HepG2 (cell line): ENCODE measurements at regions not wholly inside any gene's neighbourhood (a gene's known extent, or its start where the extent isn't known, plus 50 kb on each side); places are given as distances from the start of the nearest gene placed in this dataset.

Source experiments
- ATAC-seq: fragments of 200-7000 bp; cut with Tn5 transposase; 3 replicates; pipeline ENCODE4 v1.9.1; 2020; ENCODE audit warnings: mild to moderate bottlenecking, moderate library complexity
- BruUV-seq: library from RNA; stranded (reverse); fragments of 400-500 nt; replicated peaks from 2 replicates; lab custom pipeline; 2021; lab: Mats Ljungman, UMichigan
- CTCF ChIA-PET: fragments of 300-600 bp; formaldehyde crosslinking; extraction: SDS; loops from one replicate; lab custom pipeline; 2021; ENCODE audit warnings: low total read pairs, inconsistent platforms, low intra/inter-chr PET ratio; lab: Yijun Ruan, JAX
- POLR2A ChIA-PET: fragments of 350-600 bp; sonication (Branson Sonifier 250); formaldehyde crosslinking; loops from one replicate; lab custom pipeline; 2020; ENCODE audit warnings: antibody characterized with exemption, inconsistent platforms; lab: Yijun Ruan, JAX
- DNase-seq: peaks from one replicate; pipeline ENCODE4 v3.0.0-alpha.2; 2015; ENCODE audit warnings: low spot score
- FAIRE-seq: peaks from 3 replicates; lab custom pipeline; 2011; peaks lifted over from hg19 to GRCh38; lab: Jason Lieb, UNC
- H2AFZ ChIP-seq: one replicate; pipeline ENCODE4 v1.6.1; 2011; ENCODE audit warnings: low read length, inconsistent platforms
- H3K27ac ChIP-seq: fragments of 300-600 bp; 3 replicates; pipeline ENCODE4 v1.8.0; 2011; ENCODE audit warnings: mixed run types, mild to moderate bottlenecking, mixed read lengths, low read length, inconsistent platforms; ENCODE audit not compliant: insufficient read depth; ENCODE audit errors: extremely low read length
- H3K27me3 ChIP-seq, 2 experiments: fragments of 200-600 bp in 1 of 2; 2 replicates in 1 of 2; 3 replicates in 1 of 2; pipeline versions ENCODE4 v1.6.0 to v1.8.0; 2011; ENCODE audit warnings: low read length in 2 of 2, mild to moderate bottlenecking in 2 of 2, moderate library complexity in 2 of 2, inconsistent platforms in 1 of 2; ENCODE audit not compliant: insufficient read depth in 2 of 2, control insufficient read depth in 1 of 2
- H3K36me3 ChIP-seq, 2 experiments: fragments of 200-600 bp in 1 of 2; replicated peaks in 1 of 2; 2 replicates in 1 of 2; 3 replicates in 1 of 2; pipeline versions ENCODE4 v1.5.1 to v1.8.0; 2011; ENCODE audit warnings: low read length in 2 of 2, inconsistent platforms in 1 of 2; ENCODE audit not compliant: insufficient read depth in 2 of 2, control insufficient read depth in 1 of 2
- H3K4me1 ChIP-seq: 2 replicates; pipeline ENCODE4 v1.5.1; 2012; ENCODE audit warnings: low read length, inconsistent platforms; ENCODE audit not compliant: insufficient read depth
- H3K4me2 ChIP-seq: 2 replicates; pipeline ENCODE4 v1.6.0; 2011; ENCODE audit warnings: low read depth, low read length, inconsistent platforms
- H3K4me3 ChIP-seq, 3 experiments: fragments of 200-600 bp in 1 of 3; sonication (generic), shearing (Covaris generic) in 1 of 3; replicated peaks in 1 of 3; 2 replicates each; pipeline ENCODE4 v1.5.1; 2011 to 2016; ENCODE audit warnings: low read length in 3 of 3, inconsistent platforms in 2 of 3, low read depth in 2 of 3, mild to moderate bottlenecking in 2 of 3, control low read depth in 1 of 3, mixed read lengths in 1 of 3; ENCODE audit not compliant: insufficient read depth in 1 of 3
- H3K79me2 ChIP-seq: one replicate; pipeline ENCODE4 v1.6.1; 2011; ENCODE audit warnings: low read length, inconsistent platforms; ENCODE audit not compliant: insufficient read depth
- H3K9ac ChIP-seq: 2 replicates; pipeline ENCODE4 v1.6.0; 2011; ENCODE audit warnings: mild to moderate bottlenecking, low read depth, low read length, inconsistent platforms; ENCODE audit not compliant: insufficient read depth
- H3K9me3 ChIP-seq: 2 replicates; pipeline ENCODE4 v1.5.1; 2012; ENCODE audit warnings: mild to moderate bottlenecking, low read length
- H4K20me1 ChIP-seq: 2 replicates; pipeline ENCODE4 v1.6.0; 2011; ENCODE audit warnings: inconsistent platforms, mild to moderate bottlenecking, low read length, moderate library complexity; ENCODE audit not compliant: insufficient read depth
- GRHL1 ChIP-seq: sonication (generic); formaldehyde crosslinking; conservative IDR thresholded peaks from 2 replicates; pipeline ENCODE4 v1.8.0; 2022; ENCODE audit warnings: missing genetic modification reagents
- JUN ChIP-seq: sonication (generic); formaldehyde crosslinking; IDR thresholded peaks from 2 replicates; pipeline ENCODE4 v1.4.0; 2020; ENCODE audit warnings: mild to moderate bottlenecking, missing genetic modification reagents
- MAFK ChIP-seq, 2 experiments: IDR thresholded peaks in 1 of 2; conservative IDR thresholded peaks in 1 of 2; 2 replicates each; pipeline ENCODE4 v1.6.1; 2011; ENCODE audit warnings: improper control_type of control experiment in 2 of 2, low read length in 2 of 2
- ZFP36 ChIP-seq: fragments of 150-350 bp; IDR thresholded peaks from 2 replicates; pipeline ENCODE4 v1.6.1; 2018; ENCODE audit warnings: borderline replicate concordance, low read length, low read depth; ENCODE audit not compliant: partially characterized antibody
- ZFP37 ChIP-seq: sonication (generic); formaldehyde crosslinking; IDR thresholded peaks from 2 replicates; pipeline ENCODE4 v1.4.0; 2020; ENCODE audit warnings: missing genetic modification reagents, borderline replicate concordance
- ZNF546 ChIP-seq: sonication (generic); formaldehyde crosslinking; conservative IDR thresholded peaks from 2 replicates; pipeline ENCODE4 v1.8.1; 2023; ENCODE audit warnings: mild to moderate bottlenecking, missing genetic modification reagents
- ZNF552 ChIP-seq: sonication (generic); formaldehyde crosslinking; IDR thresholded peaks from 2 replicates; pipeline ENCODE4 v1.9.0; 2022; ENCODE audit warnings: missing genetic modification reagents, mild to moderate bottlenecking, borderline replicate concordance
- ZSCAN30 ChIP-seq: sonication (generic); formaldehyde crosslinking; IDR thresholded peaks from 2 replicates; pipeline ENCODE4 v1.5.0; 2020; ENCODE audit warnings: mild to moderate bottlenecking, missing genetic modification reagents
- WGBS: methylation state at CpG from one replicate; pipeline ENCODE4 v1.1.6; 2017; ENCODE audit warnings: low lambda C conversion rate; 5-methylcytosine and 5-hydroxymethylcytosine counted together
- in situ Hi-C: cut with HindIII; loops from 2 replicates; pipeline ENCODE4 v1.10.0; 2017; ENCODE audit warnings: low pct_unique_long_range_greater_than_20kb; ENCODE audit not compliant: extremely low pct_ligation_motif_present
- intact Hi-C: fragments of 100-400 bp; cut with micrococcal nuclease; formaldehyde crosslinking; loops from one replicate; pipeline ENCODE4 v1.10.0; 2022; ENCODE audit not compliant: unreplicated experiment

DNA sequence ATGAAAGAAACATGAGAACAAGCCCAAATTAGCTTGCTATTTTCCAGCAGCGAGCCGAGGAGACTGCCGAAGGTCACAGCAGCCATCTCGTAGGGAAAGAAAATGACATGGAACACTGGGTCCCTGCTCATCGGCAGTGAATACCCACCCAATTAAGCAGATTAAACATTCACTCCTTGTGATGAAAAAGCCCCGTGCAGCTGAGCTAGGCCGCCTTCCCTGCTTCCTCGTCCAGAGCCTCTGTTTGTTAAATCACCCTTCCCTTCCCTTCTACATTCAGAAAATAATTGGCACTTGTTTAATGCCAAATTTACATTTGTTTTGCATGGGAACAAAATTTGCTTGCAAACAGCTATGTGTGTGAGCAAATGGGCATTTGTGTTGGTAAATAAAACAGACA lies 342.5 kb downstream of the RMST start (continued):
- TF ChIP-seq ZFP36 (no peak), GRHL1 (CRISPR knock-in tag) (no peak), ZNF546 (CRISPR knock-in tag) (no peak), ZSCAN30 (CRISPR knock-in tag) (no peak), ZFP37 (CRISPR knock-in tag) (no peak)

- FAIRE-seq (no peak), ATAC-seq (no peak), DNase-seq (no peak)
- no peak overlapping the region for H3K4me3 ChIP-seq
- H3K4me2 ChIP-seq: no peak overlapping the region
- no peaks in the 10 kb centered on the region for H3K4me1 ChIP-seq
- H3K27me3 ChIP-seq: no peaks in the 10 kb centered on the region
- POLR2A ChIA-PET: no interaction called here
- no peaks in the 10 kb centered on the region for H3K9me3 ChIP-seq
- intact Hi-C loops: no loop called here
- no peaks in the 10 kb centered on the region for H3K79me2 ChIP-seq
- BruUV-seq: no TSS peak
- H3K36me3 ChIP-seq: no peaks in the 10 kb centered on the region; a peak in 1 of 5 replicates
- no peak overlapping the region for H3K9ac ChIP-seq
- no peak overlapping the region for H3K27ac ChIP-seq
- CTCF ChIA-PET: no interaction called here
- no peak overlapping the region for H2AFZ ChIP-seq
- no peaks in the 10 kb centered on the region for H4K20me1 ChIP-seq
- peak in 1 of 2 experiments; percentile 54; a peak in 2 of 4 replicates for TF ChIP-seq MAFK (conservative IDR thresholded peaks at IDR 0.05 in 1 of 2, IDR thresholded peaks at IDR 0.05 in 1 of 2; ENCODE audit: low read length in 2 of 2)
- no peak for TF ChIP-seq JUN (CRISPR knock-in tag)
- no peak for TF ChIP-seq ZNF552 (CRISPR knock-in tag)
- TF ChIP-seq, all 625 proteins: peak for 1
- in situ Hi-C loops: no loop called here
- WGBS: 0% methylated on average over 2 of the region's 2 CpGs
Measured at GRCh38 chr12:97813301-97813700, 350.7 kb downstream of the RMST start.
